GM12892 (cell line): ENCODE measurements at regions not wholly inside any gene's neighbourhood (a gene's known extent, or its start where the extent isn't known, plus 50 kb on each side); places are given as distances from the start of the nearest gene placed in this dataset.

Source experiments
- POLR2A ChIP-seq: IDR thresholded peaks from 2 replicates; pipeline ENCODE4 v1.6.1; 2011; ENCODE audit warnings: low read depth, low read length, control low read depth
- POLR2AphosphoS5 ChIP-seq: IDR thresholded peaks from 2 replicates; pipeline ENCODE4 v1.6.1; 2011; ENCODE audit warnings: low read depth, low read length, control low read depth
- TAF1 ChIP-seq: IDR thresholded peaks from 2 replicates; pipeline ENCODE4 v1.6.1; 2011; ENCODE audit warnings: low read depth, mild to moderate bottlenecking, control low read depth, low read length, borderline replicate concordance

DNA sequence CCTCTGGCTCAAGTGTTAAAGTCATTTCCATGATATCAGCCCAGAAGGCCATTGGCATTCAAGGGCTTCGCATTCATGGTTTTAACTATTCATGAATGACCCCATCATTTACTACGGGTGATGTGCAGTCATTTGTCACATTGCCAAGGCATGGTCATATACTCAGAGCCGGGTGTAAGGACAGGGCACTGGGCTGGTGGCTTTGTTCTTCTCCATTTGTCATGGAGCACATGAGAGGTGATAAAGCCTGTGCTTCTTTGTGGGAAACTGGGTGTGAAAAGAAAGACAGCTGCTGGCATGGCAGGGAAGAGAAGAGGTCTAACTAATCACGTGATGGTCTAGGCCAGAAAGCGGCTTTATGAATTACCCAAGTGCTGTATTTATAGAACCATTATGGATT, 132.2 kb upstream of the PLXNA4 start:
- TF ChIP-seq POLR2A: no peak
- TF ChIP-seq POLR2AphosphoS5: no peak
- TF ChIP-seq TAF1: no peak
